H1 (cell line): ENCODE measurements at regions not wholly inside any gene's neighbourhood (a gene's known extent, or its start where the extent isn't known, plus 50 kb on each side); places are given as distances from the start of the nearest gene placed in this dataset.

Experiments
- BRCA1 ChIP-seq: IDR thresholded peaks from 2 replicates; pipeline ENCODE4 v1.6.1; 2012; ENCODE audit warnings: low read depth, low read length, improper control_type of control experiment
- JUND ChIP-seq: IDR thresholded peaks from 2 replicates; pipeline ENCODE4 v1.6.1; 2011; ENCODE audit warnings: mild to moderate bottlenecking, improper control_type of control experiment, low read length
- KDM4A ChIP-seq: IDR thresholded peaks from one replicate; pipeline ENCODE4 v1.7.1; 2012; ENCODE audit warnings: low read depth, mild to moderate bottlenecking, moderate library complexity, low read length, inconsistent platforms; ENCODE audit not compliant: severe bottlenecking
- SRF ChIP-seq: IDR thresholded peaks from 2 replicates; pipeline ENCODE4 v1.6.1; 2011; ENCODE audit warnings: mild to moderate bottlenecking, low read depth, low read length, moderate library complexity
- TEAD4 ChIP-seq: IDR thresholded peaks from 2 replicates; pipeline ENCODE4 v1.6.1; 2012; ENCODE audit warnings: low read depth, low read length, inconsistent platforms, mixed read lengths

DNA sequence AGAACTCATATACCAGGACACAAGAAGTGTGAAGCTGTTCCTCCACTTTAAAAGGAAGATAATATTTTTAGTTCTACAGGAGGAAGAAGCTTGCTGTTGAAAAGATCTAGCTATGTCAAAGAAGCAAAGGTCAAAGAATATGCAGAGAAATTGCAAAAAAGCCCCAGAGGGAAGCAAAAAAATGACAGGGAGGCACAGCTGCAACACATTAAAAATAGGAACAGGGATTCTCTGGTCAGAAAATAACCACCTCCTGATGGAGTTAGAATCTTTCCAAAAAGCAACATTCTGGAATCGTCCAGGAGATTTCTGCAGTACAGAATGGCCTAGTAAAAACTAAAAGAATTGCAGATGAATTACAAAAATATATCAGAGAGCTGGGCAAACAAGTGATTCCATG, 238.9 kb upstream of the PRMT6 start (continued):
- TF ChIP-seq BRCA1, result no peak
- TF ChIP-seq KDM4A, result no peak
- no peak for TF ChIP-seq SRF
- TF ChIP-seq JUND, result no peak
- TF ChIP-seq TEAD4, result no peak
